Lower lobe of right lung (tissue), 2 donors: ENCODE measurements at regions not wholly inside any gene's neighbourhood (a gene's known extent, or its start where the extent isn't known, plus 50 kb on each side); places are given as distances from the start of the nearest gene placed in this dataset.

Source experiments
- ATAC-seq, 2 donors: fragments of 200-7000 bp; cut with Tn5 transposase; one replicate each; pipeline ENCODE4 v1.9.1; 2020 to 2022; ENCODE audit warnings: mild to moderate bottlenecking in 2 of 2, moderate library complexity in 2 of 2
- DNase-seq: peaks from one replicate; pipeline ENCODE4 v3.0.0-alpha.2; 2020
- H3K27ac ChIP-seq: fragments of 200-600 bp; one replicate; pipeline ENCODE4 v1.8.0; 2022
- H3K27me3 ChIP-seq: fragments of 200-600 bp; one replicate; pipeline ENCODE4 v1.8.0; 2022; ENCODE audit warnings: low read depth
- H3K36me3 ChIP-seq: fragments of 200-600 bp; one replicate; pipeline ENCODE4 v1.8.0; 2022; ENCODE audit warnings: mild to moderate bottlenecking
- H3K4me1 ChIP-seq: fragments of 200-600 bp; one replicate; pipeline ENCODE4 v1.8.0; 2022
- H3K4me3 ChIP-seq: fragments of 200-600 bp; one replicate; pipeline ENCODE4 v1.8.0; 2022; ENCODE audit warnings: mild to moderate bottlenecking
- H3K9me3 ChIP-seq: fragments of 200-600 bp; one replicate; pipeline ENCODE4 v1.8.0; 2022
- intact Hi-C: fragments of 100-400 bp; cut with DNase I; formaldehyde crosslinking; loops from one replicate; pipeline ENCODE4 v1.11.0; 2022
- TF ChIP-seq, protein P1 (sequence below): fragments of 200-600 bp; IDR thresholded peaks from one replicate; pipeline ENCODE4 v1.8.0; 2022; ENCODE audit warnings: antibody characterized with exemption, mild to moderate bottlenecking
- donor health status: DM: no; HTN: yes; CAD: no; lungs with severe emphysema.

- no peaks in the 10 kb centered on the region for H3K36me3 ChIP-seq
- no peak for ATAC-seq
- H3K9me3 ChIP-seq, result no peaks in the 10 kb centered on the region
- intact Hi-C loops, result no loop called here
- DNase-seq, result no peak
- no peaks in the 10 kb centered on the region for H3K4me1 ChIP-seq
- H3K27me3 ChIP-seq, result no peaks in the 10 kb centered on the region
- no peak overlapping the region for H3K4me3 ChIP-seq
- no peak overlapping the region for H3K27ac ChIP-seq
- TF ChIP-seq, protein P1, sequence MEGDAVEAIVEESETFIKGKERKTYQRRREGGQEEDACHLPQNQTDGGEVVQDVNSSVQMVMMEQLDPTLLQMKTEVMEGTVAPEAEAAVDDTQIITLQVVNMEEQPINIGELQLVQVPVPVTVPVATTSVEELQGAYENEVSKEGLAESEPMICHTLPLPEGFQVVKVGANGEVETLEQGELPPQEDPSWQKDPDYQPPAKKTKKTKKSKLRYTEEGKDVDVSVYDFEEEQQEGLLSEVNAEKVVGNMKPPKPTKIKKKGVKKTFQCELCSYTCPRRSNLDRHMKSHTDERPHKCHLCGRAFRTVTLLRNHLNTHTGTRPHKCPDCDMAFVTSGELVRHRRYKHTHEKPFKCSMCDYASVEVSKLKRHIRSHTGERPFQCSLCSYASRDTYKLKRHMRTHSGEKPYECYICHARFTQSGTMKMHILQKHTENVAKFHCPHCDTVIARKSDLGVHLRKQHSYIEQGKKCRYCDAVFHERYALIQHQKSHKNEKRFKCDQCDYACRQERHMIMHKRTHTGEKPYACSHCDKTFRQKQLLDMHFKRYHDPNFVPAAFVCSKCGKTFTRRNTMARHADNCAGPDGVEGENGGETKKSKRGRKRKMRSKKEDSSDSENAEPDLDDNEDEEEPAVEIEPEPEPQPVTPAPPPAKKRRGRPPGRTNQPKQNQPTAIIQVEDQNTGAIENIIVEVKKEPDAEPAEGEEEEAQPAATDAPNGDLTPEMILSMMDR, result no peak
Observed at GRCh38 chr20:4455301-4455701, 206.2 kb upstream of the ADRA1D start.

GRCh38 chr20:4454111-4454510 lies 205.0 kb upstream of the ADRA1D start:
- Histone ChIP-seq H3K27me3 (no peaks in the 10 kb centered on the region), H3K4me3 (no peak overlapping the region), H3K27ac (no peak overlapping the region), H3K9me3 (no peaks in the 10 kb centered on the region), H3K4me1 (peaks cover 6% of the 10 kb centered on the region), H3K36me3 (no peaks in the 10 kb centered on the region)
- ATAC-seq (no peak), DNase-seq (no peak)
- intact Hi-C loops, result no loop called here
- TF ChIP-seq, protein P1, result no peak

DNA sequence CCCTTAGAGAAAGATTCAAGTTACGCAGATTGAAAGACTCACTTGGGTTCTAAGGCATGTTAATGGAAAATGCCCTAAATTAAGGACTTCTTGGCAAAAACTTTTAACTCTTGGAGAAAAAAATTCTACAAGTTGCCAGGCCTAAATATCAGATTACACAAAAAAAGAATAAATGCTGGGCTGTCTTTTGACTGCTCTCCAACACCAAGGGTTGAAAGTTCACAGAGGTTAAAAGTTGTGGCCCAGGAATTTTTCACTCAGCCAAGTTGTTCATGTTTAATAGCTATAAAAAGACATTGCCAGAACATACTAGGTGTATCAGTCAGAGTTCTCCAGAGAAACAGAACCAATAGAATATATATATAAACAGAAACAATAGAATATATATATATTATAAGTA lies 204.3 kb upstream of the ADRA1D start:
- H3K36me3 ChIP-seq, result no peaks in the 10 kb centered on the region
- peaks cover 6% of the 10 kb centered on the region for H3K4me1 ChIP-seq
- intact Hi-C loops, result no loop called here
- H3K4me3 ChIP-seq, result no peak overlapping the region
- TF ChIP-seq, protein P1, result no peak
- H3K27me3 ChIP-seq, result no peaks in the 10 kb centered on the region
- no peak overlapping the region for H3K27ac ChIP-seq
- DNase-seq (no peak), ATAC-seq (no peak)
- H3K9me3 ChIP-seq, result no peaks in the 10 kb centered on the region

GRCh38 chr20:4451487-4452081 lies 202.5 kb upstream of the ADRA1D start:
- no peak for ATAC-seq
- Histone ChIP-seq H3K9me3 (no peaks in the 10 kb centered on the region), H3K4me1 (peaks cover 6% of the 10 kb centered on the region), H3K27me3 (no peaks in the 10 kb centered on the region), H3K27ac (no peak overlapping the region), H3K4me3 (no peak overlapping the region), H3K36me3 (no peaks in the 10 kb centered on the region)
- TF ChIP-seq, protein P1, result no peak
- DNase-seq, result no peak
- intact Hi-C loops, result no loop called here

- Histone ChIP-seq H3K27me3 (no peaks in the 10 kb centered on the region), H3K9me3 (no peaks in the 10 kb centered on the region), H3K4me1 (peaks cover 6% of the 10 kb centered on the region), H3K4me3 (no peak overlapping the region), H3K27ac (no peak overlapping the region), H3K36me3 (no peaks in the 10 kb centered on the region)
- intact Hi-C loops, result no loop called here
- DNase-seq (no peak), ATAC-seq (peak in 1 of 2 donors; percentile 38)
- TF ChIP-seq, protein P1, result peak; percentile 14
Observed at GRCh38 chr20:4449957-4450715, 201.0 kb upstream of the ADRA1D start.
